Prostate gland (tissue), 2 donors: ENCODE measurements at regions not wholly inside any gene's neighbourhood (a gene's known extent, or its start where the extent isn't known, plus 50 kb on each side); places are given as distances from the start of the nearest gene placed in this dataset.

Experiments
- POLR2A ChIP-seq: fragments of 450-650 bp; IDR thresholded peaks from one replicate; pipeline ENCODE4 v1.6.1; 2016; ENCODE audit warnings: antibody characterized with exemption, mild to moderate bottlenecking
- POLR2AphosphoS5 ChIP-seq: sonication (generic); formaldehyde crosslinking; IDR thresholded peaks from one replicate; pipeline ENCODE4 v1.6.1; 2017; ENCODE audit warnings: antibody characterized with exemption
- TF ChIP-seq, protein P1 (sequence below), 4 experiments: fragments of 200-600 bp in 2 of 4; fragments of 450-650 bp in 2 of 4; sonication (generic) in 2 of 4; IDR thresholded peaks; 1 replicate in 3 of 4; 2 replicates in 1 of 4; pipeline ENCODE4 v1.5.1; 2016 to 2019; ENCODE audit warnings: antibody characterized with exemption in 4 of 4, mild to moderate bottlenecking in 2 of 4, moderate library complexity in 2 of 4

DNA sequence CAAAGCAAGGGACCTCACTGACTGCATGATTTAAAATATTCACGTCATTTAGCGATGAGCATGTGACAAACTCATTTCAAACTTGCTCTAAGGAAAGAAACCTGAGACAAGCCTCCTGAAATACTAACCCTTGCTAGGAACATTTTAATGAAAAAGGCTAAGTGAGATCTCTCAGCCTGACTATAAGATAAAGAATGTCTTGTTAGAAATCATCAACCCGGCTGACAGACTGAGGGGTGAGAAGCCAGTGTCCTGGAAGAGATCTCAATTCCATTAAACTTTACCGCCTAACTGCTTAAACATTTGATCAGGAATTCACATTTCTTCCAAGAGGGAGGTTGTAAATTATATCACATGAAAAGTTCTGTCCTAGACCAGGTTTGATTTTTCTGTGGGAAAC lies 274.8 kb upstream of the EXOC2 start:
- TF ChIP-seq POLR2A (no peak), POLR2AphosphoS5 (no peak)
- TF ChIP-seq, protein P1, sequence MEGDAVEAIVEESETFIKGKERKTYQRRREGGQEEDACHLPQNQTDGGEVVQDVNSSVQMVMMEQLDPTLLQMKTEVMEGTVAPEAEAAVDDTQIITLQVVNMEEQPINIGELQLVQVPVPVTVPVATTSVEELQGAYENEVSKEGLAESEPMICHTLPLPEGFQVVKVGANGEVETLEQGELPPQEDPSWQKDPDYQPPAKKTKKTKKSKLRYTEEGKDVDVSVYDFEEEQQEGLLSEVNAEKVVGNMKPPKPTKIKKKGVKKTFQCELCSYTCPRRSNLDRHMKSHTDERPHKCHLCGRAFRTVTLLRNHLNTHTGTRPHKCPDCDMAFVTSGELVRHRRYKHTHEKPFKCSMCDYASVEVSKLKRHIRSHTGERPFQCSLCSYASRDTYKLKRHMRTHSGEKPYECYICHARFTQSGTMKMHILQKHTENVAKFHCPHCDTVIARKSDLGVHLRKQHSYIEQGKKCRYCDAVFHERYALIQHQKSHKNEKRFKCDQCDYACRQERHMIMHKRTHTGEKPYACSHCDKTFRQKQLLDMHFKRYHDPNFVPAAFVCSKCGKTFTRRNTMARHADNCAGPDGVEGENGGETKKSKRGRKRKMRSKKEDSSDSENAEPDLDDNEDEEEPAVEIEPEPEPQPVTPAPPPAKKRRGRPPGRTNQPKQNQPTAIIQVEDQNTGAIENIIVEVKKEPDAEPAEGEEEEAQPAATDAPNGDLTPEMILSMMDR (IDR thresholded peaks at IDR 0.05), result no peak
